SK-N-MC (cell line): ENCODE measurements at regions not wholly inside any gene's neighbourhood (a gene's known extent, or its start where the extent isn't known, plus 50 kb on each side); places are given as distances from the start of the nearest gene placed in this dataset.

Experiments
- EZH2 ChIP-seq: fragments of 200-600 bp; sonication (generic); IDR thresholded peaks from one replicate; pipeline ENCODE4 v1.6.1; 2017; ENCODE audit warnings: antibody characterized with exemption
- POLR2AphosphoS5 ChIP-seq: IDR thresholded peaks from 2 replicates; pipeline ENCODE4 v1.6.1; 2012; ENCODE audit warnings: mild to moderate bottlenecking, low read depth, low read length, borderline replicate concordance

DNA sequence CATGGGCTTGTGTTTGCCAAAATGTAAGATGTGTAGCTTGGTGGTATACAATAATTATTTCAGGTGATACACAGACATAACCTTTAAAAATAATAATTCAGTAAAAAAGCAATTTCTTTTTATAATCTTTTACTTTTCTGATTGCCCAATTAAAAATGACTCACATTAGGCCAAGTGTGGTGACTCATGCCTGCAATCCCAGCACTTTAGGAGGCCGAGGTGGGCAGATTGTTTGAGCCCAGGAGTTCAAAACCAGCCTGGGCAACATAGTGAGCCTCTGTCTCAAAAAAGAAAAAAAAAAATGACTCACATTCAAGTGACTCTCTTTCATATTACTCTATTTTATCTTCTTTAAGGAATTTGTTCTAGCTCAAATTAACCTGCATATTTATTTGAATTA, 449.4 kb upstream of the HTR2C start:
- TF ChIP-seq EZH2, result no peak
- no peak for TF ChIP-seq POLR2AphosphoS5
